Hepatocyte (in vitro differentiated cells): ENCODE measurements at regions not wholly inside any gene's neighbourhood (a gene's known extent, or its start where the extent isn't known, plus 50 kb on each side); places are given as distances from the start of the nearest gene placed in this dataset.
"Not testable (repeated sequence)": the region's sequence is repeated elsewhere in the genome, so short reads cannot be mapped to it uniquely, and the experiment has no call there.

ENCODE experiments used
- DNase-seq: peaks from one replicate; pipeline ENCODE4 v3.0.0-alpha.2; 2016; ENCODE audit warnings: low spot score
- H2AFZ ChIP-seq: fragments of 200-600 bp; sonication (generic); 2 replicates; pipeline ENCODE4 v1.6.0; 2016; ENCODE audit warnings: antibody characterized with exemption, mild to moderate bottlenecking
- H3K27ac ChIP-seq: fragments of 200-600 bp; sonication (generic); 2 replicates; pipeline ENCODE4 v1.5.1; 2016; ENCODE audit warnings: mild to moderate bottlenecking
- H3K27me3 ChIP-seq: fragments of 200-600 bp; sonication (generic); 2 replicates; pipeline ENCODE4 v1.6.1; 2016
- H3K36me3 ChIP-seq: fragments of 200-600 bp; sonication (generic); replicated peaks from 2 replicates; pipeline ENCODE4 v1.5.1; 2016; ENCODE audit warnings: low read depth; ENCODE audit not compliant: insufficient read depth
- H3K4me1 ChIP-seq: fragments of 200-600 bp; sonication (generic); 2 replicates; pipeline ENCODE4 v1.5.1; 2016; ENCODE audit warnings: mild to moderate bottlenecking, moderate library complexity; ENCODE audit not compliant: insufficient read depth
- H3K4me2 ChIP-seq: fragments of 200-600 bp; sonication (generic); 2 replicates; pipeline ENCODE4 v1.6.0; 2016
- H3K4me3 ChIP-seq: fragments of 200-600 bp; sonication (generic); 2 replicates; pipeline ENCODE4 v1.5.1; 2016; ENCODE audit warnings: mild to moderate bottlenecking
- H3K79me2 ChIP-seq: fragments of 200-600 bp; sonication (generic); 2 replicates; pipeline ENCODE4 v1.6.0; 2017; ENCODE audit warnings: mild to moderate bottlenecking
- H3K9me2 ChIP-seq: fragments of 200-600 bp; sonication (generic); replicated peaks from 2 replicates; pipeline ENCODE4 v1.6.0; 2017; ENCODE audit warnings: mild to moderate bottlenecking; ENCODE audit not compliant: insufficient read depth
- H3K9me3 ChIP-seq: fragments of 200-600 bp; sonication (generic); 2 replicates; pipeline ENCODE4 v1.5.1; 2016; ENCODE audit warnings: low read depth, mild to moderate bottlenecking
- H4K20me1 ChIP-seq: fragments of 200-600 bp; sonication (generic); 2 replicates; pipeline ENCODE4 v1.6.0; 2016; ENCODE audit warnings: mild to moderate bottlenecking; ENCODE audit not compliant: insufficient read depth, poor library complexity, severe bottlenecking
- EZH2 ChIP-seq: fragments of 200-600 bp; sonication (generic); IDR thresholded peaks from 2 replicates; pipeline ENCODE4 v1.6.1; 2016; ENCODE audit warnings: antibody characterized with exemption, mild to moderate bottlenecking, borderline replicate concordance
- EZH2phosphoT487 ChIP-seq: fragments of 200-600 bp; sonication (generic); IDR thresholded peaks from one replicate; pipeline ENCODE4 v1.6.1; 2018; ENCODE audit warnings: antibody characterized with exemption, mild to moderate bottlenecking, low read depth, moderate library complexity; ENCODE audit not compliant: unreplicated experiment, severe bottlenecking
- WGBS: methylation state at CpG from one replicate; pipeline ENCODE4 v1.1.6; 2016; ENCODE audit warnings: low lambda C conversion rate; ENCODE audit errors: missing lambda C conversion rate; 5-methylcytosine and 5-hydroxymethylcytosine counted together
- TF ChIP-seq, protein P1 (sequence below): fragments of 200-600 bp; sonication (generic); IDR thresholded peaks from 2 replicates; pipeline ENCODE4 v1.5.1; 2016; ENCODE audit warnings: antibody characterized with exemption, mild to moderate bottlenecking; ENCODE audit not compliant: poor library complexity

DNA sequence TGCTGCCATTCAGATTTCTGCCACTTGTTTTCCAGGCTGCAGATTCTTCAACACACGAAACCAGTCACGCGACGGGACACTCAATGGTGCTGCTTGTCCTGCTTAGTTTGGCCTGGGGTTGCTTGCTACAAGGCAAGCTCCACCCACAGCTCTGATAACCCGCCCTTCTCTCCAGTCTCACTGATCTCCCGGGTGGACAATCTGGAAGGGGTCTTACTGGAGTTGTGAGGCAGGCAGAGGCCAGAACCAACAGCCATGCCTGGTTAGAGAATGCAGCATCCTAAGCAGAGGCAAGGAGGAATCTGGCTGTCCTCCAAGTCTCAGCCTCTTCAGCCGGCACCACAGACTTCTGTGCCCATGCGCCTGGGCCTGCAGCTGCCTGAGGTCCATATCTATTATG, 119.1 kb downstream of the KCNJ12 start:
- WGBS = 79% methylated on average over 8 of the region's 8 CpGs

DNA sequence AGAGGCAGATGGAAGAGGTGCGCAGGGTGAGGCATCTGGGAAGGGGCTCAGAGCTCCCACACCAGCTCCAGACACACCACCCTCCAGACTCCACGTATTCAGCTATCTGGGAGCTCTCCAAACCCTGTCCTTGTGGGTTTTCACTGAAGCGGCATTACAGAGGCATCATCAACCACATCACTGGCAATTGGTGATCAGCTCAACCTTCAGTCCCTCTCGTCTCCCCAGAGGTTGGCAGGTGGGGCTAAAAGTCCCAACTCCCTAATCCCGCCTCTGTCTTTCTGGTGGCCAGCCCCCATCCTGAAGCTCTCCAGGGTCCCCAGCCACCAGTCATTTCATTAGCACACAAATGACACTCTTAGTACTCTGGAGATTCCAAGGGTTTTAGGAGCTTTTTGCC, 123.9 kb downstream of the KCNJ12 start:
- no peaks in the 10 kb centered on the region for H3K36me3 ChIP-seq
- no peak for TF ChIP-seq EZH2phosphoT487
- TF ChIP-seq, protein P1, sequence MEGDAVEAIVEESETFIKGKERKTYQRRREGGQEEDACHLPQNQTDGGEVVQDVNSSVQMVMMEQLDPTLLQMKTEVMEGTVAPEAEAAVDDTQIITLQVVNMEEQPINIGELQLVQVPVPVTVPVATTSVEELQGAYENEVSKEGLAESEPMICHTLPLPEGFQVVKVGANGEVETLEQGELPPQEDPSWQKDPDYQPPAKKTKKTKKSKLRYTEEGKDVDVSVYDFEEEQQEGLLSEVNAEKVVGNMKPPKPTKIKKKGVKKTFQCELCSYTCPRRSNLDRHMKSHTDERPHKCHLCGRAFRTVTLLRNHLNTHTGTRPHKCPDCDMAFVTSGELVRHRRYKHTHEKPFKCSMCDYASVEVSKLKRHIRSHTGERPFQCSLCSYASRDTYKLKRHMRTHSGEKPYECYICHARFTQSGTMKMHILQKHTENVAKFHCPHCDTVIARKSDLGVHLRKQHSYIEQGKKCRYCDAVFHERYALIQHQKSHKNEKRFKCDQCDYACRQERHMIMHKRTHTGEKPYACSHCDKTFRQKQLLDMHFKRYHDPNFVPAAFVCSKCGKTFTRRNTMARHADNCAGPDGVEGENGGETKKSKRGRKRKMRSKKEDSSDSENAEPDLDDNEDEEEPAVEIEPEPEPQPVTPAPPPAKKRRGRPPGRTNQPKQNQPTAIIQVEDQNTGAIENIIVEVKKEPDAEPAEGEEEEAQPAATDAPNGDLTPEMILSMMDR = no peak
- TF ChIP-seq EZH2 = no peak
- H3K4me1 ChIP-seq = no peaks in the 10 kb centered on the region
- H3K9me3 ChIP-seq = no peaks in the 10 kb centered on the region
- WGBS = 57% methylated on average over 5 of the region's 5 CpGs
- no peaks in the 10 kb centered on the region for H4K20me1 ChIP-seq
- DNase-seq = no peak
- no peak overlapping the region for H3K4me2 ChIP-seq
- H3K9me2 ChIP-seq = no peaks in the 10 kb centered on the region
- H3K27ac ChIP-seq = no peak overlapping the region
- H2AFZ ChIP-seq = no peak overlapping the region
- peaks cover 10% of the 10 kb centered on the region for H3K27me3 ChIP-seq
- no peak overlapping the region for H3K4me3 ChIP-seq
- no peaks in the 10 kb centered on the region for H3K79me2 ChIP-seq

More for the DNA sequence above, 119.1 kb downstream of the KCNJ12 start:
- TF ChIP-seq, protein P1 = no peak
- TF ChIP-seq EZH2 (no peak), EZH2phosphoT487 (no peak)
- Histone ChIP-seq H3K4me2 (no peak overlapping the region), H4K20me1 (no peaks in the 10 kb centered on the region), H3K4me3 (no peak overlapping the region), H2AFZ (no peak overlapping the region), H3K27me3 (peaks cover 7% of the 10 kb centered on the region), H3K36me3 (no peaks in the 10 kb centered on the region), H3K27ac (no peak overlapping the region), H3K4me1 (no peaks in the 10 kb centered on the region), H3K79me2 (no peaks in the 10 kb centered on the region), H3K9me2 (no peaks in the 10 kb centered on the region), H3K9me3 (no peaks in the 10 kb centered on the region)
- DNase-seq = no peak

DNA sequence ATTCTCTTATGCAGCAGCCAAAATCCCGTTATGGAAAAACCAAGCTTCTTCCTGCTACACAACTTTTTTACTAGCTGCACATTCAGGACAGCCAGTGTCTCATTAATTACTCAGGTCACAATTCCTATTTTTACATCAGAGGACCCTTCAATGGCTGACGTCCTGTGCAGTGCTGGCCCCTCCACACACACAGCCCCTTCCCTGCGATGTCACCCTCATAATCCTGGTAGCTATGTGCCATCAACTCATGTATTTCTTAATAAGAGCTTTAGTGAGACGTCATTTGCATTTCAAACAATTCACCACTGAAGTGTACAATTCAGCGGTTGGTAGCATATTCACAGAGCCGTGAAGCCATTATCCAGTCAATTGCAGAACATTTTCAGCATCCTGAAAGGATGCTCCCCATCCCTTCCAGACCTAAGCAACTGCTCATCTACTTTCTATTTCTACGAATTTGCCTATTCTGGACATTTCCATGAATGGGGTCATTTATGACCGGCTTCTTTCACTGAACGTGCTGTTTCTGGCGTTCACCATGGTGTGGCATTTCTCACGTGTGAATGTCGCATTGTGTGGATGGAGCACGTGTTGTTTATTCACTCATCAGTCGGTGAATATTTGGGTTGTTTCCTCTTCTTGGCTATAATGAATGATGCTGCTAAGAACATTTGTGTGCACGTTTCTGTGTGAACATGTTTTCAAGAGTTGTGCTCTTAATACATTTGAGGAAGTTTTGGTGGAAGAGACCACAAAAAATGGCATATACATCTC, 126.0 kb downstream of the KCNJ12 start:
- H4K20me1 ChIP-seq, H2AFZ ChIP-seq, H3K27me3 ChIP-seq, H3K4me3 ChIP-seq, H3K9me3 ChIP-seq, H3K36me3 ChIP-seq, H3K4me2 ChIP-seq, DNase-seq, H3K79me2 ChIP-seq, H3K9me2 ChIP-seq, H3K4me1 ChIP-seq, H3K27ac ChIP-seq: not testable (repeated sequence)
- WGBS = 89% methylated on average over 15 of the region's 15 CpGs

DNA sequence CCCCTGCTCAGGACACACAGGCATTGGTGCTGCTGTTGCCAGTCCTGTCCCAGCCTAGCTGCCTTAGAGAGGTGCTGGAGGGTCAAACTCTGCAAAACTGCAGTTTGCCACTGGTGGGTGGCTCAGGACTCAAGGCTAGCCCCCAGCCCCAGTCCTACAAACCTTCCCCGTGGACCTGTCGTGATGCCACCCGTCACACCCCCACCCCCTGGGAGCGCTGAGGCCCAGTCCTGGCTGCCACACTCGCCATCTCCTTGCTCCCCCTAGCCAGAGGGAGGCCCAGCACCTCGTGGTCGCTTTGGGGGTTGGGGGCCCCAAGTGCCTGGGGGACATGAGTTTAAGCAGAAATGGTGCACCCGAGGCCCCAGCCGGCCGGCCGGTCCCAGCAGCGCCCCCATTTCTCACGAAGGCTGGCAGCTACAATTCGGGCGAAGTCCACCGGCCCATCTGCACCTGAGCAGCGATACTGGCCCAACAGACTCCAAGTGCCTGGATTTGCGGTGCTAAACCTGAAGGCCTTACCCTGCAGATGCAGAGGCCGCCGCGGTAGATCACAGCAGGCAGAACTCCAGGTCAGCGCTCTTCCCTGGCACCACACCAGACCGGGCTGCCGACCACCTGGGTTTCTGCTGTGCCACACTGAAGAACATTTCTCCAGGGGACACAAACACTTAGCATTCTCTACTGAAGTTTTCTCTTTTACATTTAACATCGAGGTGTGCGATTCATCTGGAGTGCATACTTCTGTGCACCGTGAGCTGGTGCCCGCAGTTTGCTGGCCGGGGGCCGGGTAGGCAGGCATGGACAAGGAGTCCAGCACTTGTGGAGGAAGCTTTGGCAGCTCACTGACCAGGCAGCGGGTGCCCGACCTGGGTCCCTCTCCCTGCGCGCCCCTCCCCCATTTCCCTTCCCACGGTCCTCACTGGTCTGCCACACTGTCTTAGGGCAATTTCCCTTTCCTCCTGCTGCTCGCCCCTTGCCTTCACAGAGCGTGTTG, 130.0 kb downstream of the KCNJ12 start:
- Histone ChIP-seq H2AFZ (no peak overlapping the region), H3K36me3 (no peaks in the 10 kb centered on the region), H3K27me3 (peaks cover 13% of the 10 kb centered on the region), H3K27ac (no peak overlapping the region), H3K4me1 (no peaks in the 10 kb centered on the region), H4K20me1 (no peaks in the 10 kb centered on the region), H3K4me2 (no peak overlapping the region), H3K9me3 (no peaks in the 10 kb centered on the region), H3K4me3 (no peak overlapping the region), H3K9me2 (no peaks in the 10 kb centered on the region), H3K79me2 (no peaks in the 10 kb centered on the region)
- WGBS = 88% methylated on average over 31 of the region's 37 CpGs
- TF ChIP-seq, protein P1 = no peak
- TF ChIP-seq EZH2phosphoT487 (no peak), EZH2 (no peak)
- no peak for DNase-seq

DNA sequence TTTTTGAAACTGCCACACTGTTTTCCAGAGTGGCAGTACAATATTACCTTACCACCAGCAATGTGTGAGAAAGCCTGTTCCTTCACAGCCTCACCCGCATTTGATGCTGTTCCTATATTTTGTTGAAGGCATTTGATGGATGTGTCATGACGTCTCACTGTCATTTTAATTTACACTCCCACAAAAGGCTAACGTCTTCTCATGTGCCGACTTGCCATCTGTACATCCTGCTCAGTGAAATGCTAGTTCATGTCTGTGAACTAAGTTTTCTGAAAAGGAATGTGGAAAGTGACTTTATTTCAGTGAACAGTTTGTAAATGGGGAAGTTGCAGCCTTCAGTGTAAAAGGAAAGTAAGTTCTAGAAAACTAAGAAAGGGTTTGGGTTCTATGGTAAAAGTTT, 131.6 kb downstream of the KCNJ12 start:
- H3K36me3 ChIP-seq, H3K9me3 ChIP-seq, H3K4me3 ChIP-seq, H3K79me2 ChIP-seq, H3K4me1 ChIP-seq, H3K9me2 ChIP-seq, H2AFZ ChIP-seq, H3K27ac ChIP-seq, H4K20me1 ChIP-seq, DNase-seq, H3K4me2 ChIP-seq: not testable (repeated sequence)
- WGBS = 88% methylated on average over 4 of the region's 4 CpGs
- H3K27me3 ChIP-seq = peaks cover 16% of the 10 kb centered on the region
